Parathyroid adenoma (tissue), 2 donors: ENCODE measurements at regions not wholly inside any gene's neighbourhood (a gene's known extent, or its start where the extent isn't known, plus 50 kb on each side); places are given as distances from the start of the nearest gene placed in this dataset.

Source experiments
- H2AFZ ChIP-seq: fragments of 300-600 bp; sonication (generic); one replicate; pipeline ENCODE4 v1.7.0; 2017; ENCODE audit warnings: antibody characterized with exemption, mild to moderate bottlenecking
- H3K27ac ChIP-seq: fragments of 300-600 bp; sonication (generic); one replicate; pipeline ENCODE4 v1.7.0; 2017
- H3K27me3 ChIP-seq: fragments of 300-600 bp; sonication (generic); one replicate; pipeline ENCODE4 v1.7.0; 2017; ENCODE audit warnings: low read length; ENCODE audit not compliant: control insufficient read depth, insufficient read depth
- H3K36me3 ChIP-seq: fragments of 300-600 bp; sonication (generic); one replicate; pipeline ENCODE4 v1.7.0; 2017; ENCODE audit warnings: low read length; ENCODE audit not compliant: control insufficient read depth, insufficient read depth
- H3K4me1 ChIP-seq: fragments of 300-600 bp; sonication (generic); one replicate; pipeline ENCODE4 v1.7.0; 2017; ENCODE audit warnings: control low read depth
- H3K4me2 ChIP-seq: fragments of 300-600 bp; sonication (generic); one replicate; pipeline ENCODE4 v1.7.0; 2017; ENCODE audit warnings: low read length
- H3K4me3 ChIP-seq: fragments of 300-600 bp; sonication (generic); one replicate; pipeline ENCODE4 v1.7.0; 2017; ENCODE audit warnings: low read depth, low read length
- H3K79me2 ChIP-seq: fragments of 300-600 bp; sonication (generic); one replicate; pipeline ENCODE4 v1.7.0; 2017; ENCODE audit warnings: control low read depth
- H3K9ac ChIP-seq: fragments of 300-600 bp; sonication (generic); one replicate; pipeline ENCODE4 v1.7.0; 2017; ENCODE audit warnings: mild to moderate bottlenecking
- H3K9me3 ChIP-seq: fragments of 300-600 bp; sonication (generic); one replicate; pipeline ENCODE4 v1.7.0; 2017; ENCODE audit warnings: low read length; ENCODE audit not compliant: control insufficient read depth
- CTCF ChIP-seq: fragments of 300-600 bp; sonication (generic); IDR thresholded peaks from one replicate; pipeline ENCODE4 v1.7.0; 2017; ENCODE audit warnings: antibody characterized with exemption, mild to moderate bottlenecking
- donor health status: primary hyperparathyroidism.

- Histone ChIP-seq H3K4me2 (no peak overlapping the region), H3K4me3 (no peak overlapping the region), H3K79me2 (no peaks in the 10 kb centered on the region), H3K4me1 (no peaks in the 10 kb centered on the region), H3K27me3 (no peaks in the 10 kb centered on the region), H3K9ac (no peak overlapping the region), H3K27ac (no peak overlapping the region), H3K9me3 (no peaks in the 10 kb centered on the region), H3K36me3 (no peaks in the 10 kb centered on the region), H2AFZ (no peak overlapping the region)
- TF ChIP-seq CTCF: no peak
Observed at GRCh38 chr2:165033402-165033801, 78.1 kb upstream of the SLC38A11 start.

GRCh38 chr2:165032559-165032958, 77.2 kb upstream of the SLC38A11 start:
- H2AFZ ChIP-seq: no peak overlapping the region
- H3K9ac ChIP-seq: no peak overlapping the region
- no peaks in the 10 kb centered on the region for H3K27me3 ChIP-seq
- no peak for TF ChIP-seq CTCF
- H3K4me1 ChIP-seq: no peaks in the 10 kb centered on the region
- no peaks in the 10 kb centered on the region for H3K79me2 ChIP-seq
- no peak overlapping the region for H3K4me2 ChIP-seq
- no peaks in the 10 kb centered on the region for H3K36me3 ChIP-seq
- no peak overlapping the region for H3K4me3 ChIP-seq
- no peak overlapping the region for H3K27ac ChIP-seq
- H3K9me3 ChIP-seq: no peaks in the 10 kb centered on the region

- no peak overlapping the region for H3K4me3 ChIP-seq
- no peaks in the 10 kb centered on the region for H3K79me2 ChIP-seq
- H3K27ac ChIP-seq: no peak overlapping the region
- H3K4me1 ChIP-seq: no peaks in the 10 kb centered on the region
- H3K9me3 ChIP-seq: no peaks in the 10 kb centered on the region
- no peak overlapping the region for H3K4me2 ChIP-seq
- no peaks in the 10 kb centered on the region for H3K36me3 ChIP-seq
- no peak for TF ChIP-seq CTCF
- H3K9ac ChIP-seq: no peak overlapping the region
- no peaks in the 10 kb centered on the region for H3K27me3 ChIP-seq
- no peak overlapping the region for H2AFZ ChIP-seq
Observed at GRCh38 chr2:165024199-165024598, 68.9 kb upstream of the SLC38A11 start.

- Histone ChIP-seq H3K36me3 (no peaks in the 10 kb centered on the region), H3K27ac (no peak overlapping the region), H3K4me3 (no peak overlapping the region), H2AFZ (no peak overlapping the region), H3K79me2 (no peaks in the 10 kb centered on the region), H3K9ac (no peak overlapping the region), H3K4me1 (no peaks in the 10 kb centered on the region), H3K9me3 (no peaks in the 10 kb centered on the region), H3K27me3 (no peaks in the 10 kb centered on the region), H3K4me2 (no peak overlapping the region)
- TF ChIP-seq CTCF: no peak
Observed at GRCh38 chr2:165022781-165023180, 67.5 kb upstream of the SLC38A11 start.

- Histone ChIP-seq H3K4me3 (no peak overlapping the region), H2AFZ (peak overlapping the region; percentile 51), H3K4me2 (no peak overlapping the region), H3K27me3 (no peaks in the 10 kb centered on the region), H3K9ac (no peak overlapping the region), H3K4me1 (no peaks in the 10 kb centered on the region), H3K9me3 (no peaks in the 10 kb centered on the region), H3K79me2 (no peaks in the 10 kb centered on the region), H3K27ac (no peak overlapping the region), H3K36me3 (no peaks in the 10 kb centered on the region)
- no peak for TF ChIP-seq CTCF
Observed at GRCh38 chr2:165017966-165018596, 62.8 kb upstream of the SLC38A11 start.
